K562 (cell line): ENCODE measurements at regions not wholly inside any gene's neighbourhood (a gene's known extent, or its start where the extent isn't known, plus 50 kb on each side); places are given as distances from the start of the nearest gene placed in this dataset.

ENCODE experiments used
- ATAC-seq: fragments of 200-7000 bp; cut with Tn5 transposase; 3 replicates; pipeline ENCODE4 v1.9.1; 2020; ENCODE audit warnings: moderate library complexity
- BruUV-seq: library from RNA; stranded (reverse); fragments of 400-500 nt; replicated peaks from 2 replicates; lab custom pipeline; 2021; lab: Mats Ljungman, UMichigan
- CTCF ChIA-PET: fragments of 300-600 bp; formaldehyde crosslinking; extraction: SDS; loops from one replicate; lab custom pipeline; 2021; ENCODE audit warnings: low intra/inter-chr PET ratio; lab: Yijun Ruan, JAX
- POLR2A ChIA-PET: fragments of 300-600, 350-650 bp; sonication (Branson Sonifier 250); formaldehyde crosslinking; extraction: SDS; loops from one replicate; lab custom pipeline; 2021; ENCODE audit warnings: antibody characterized with exemption, inconsistent platforms; lab: Yijun Ruan, JAX
- DNase-seq, 4 experiments: peaks; one replicate each; pipeline versions ENCODE4 v3.0.0 to v3.0.0-alpha.2; 2011 to 2018; ENCODE audit warnings: low spot score in 3 of 4, mixed read lengths in 3 of 4; ENCODE audit errors: extremely low read depth in 1 of 4
- FAIRE-seq: peaks from 2 replicates; lab custom pipeline; 2011; peaks lifted over from hg19 to GRCh38; lab: Jason Lieb, UNC
- H2AFZ ChIP-seq: 2 replicates; pipeline ENCODE4 v1.6.0; 2011; ENCODE audit warnings: low read depth, low read length, control low read depth, inconsistent platforms
- H3K27ac ChIP-seq: fragments of 200-600 bp; 3 replicates; pipeline ENCODE4 v1.8.0; 2011; ENCODE audit warnings: low read depth, mild to moderate bottlenecking, control low read depth, inconsistent platforms, low read length, moderate library complexity, mixed read lengths; ENCODE audit errors: extremely low read depth
- H3K27me3 ChIP-seq, 2 experiments: fragments of 300-600 bp in 1 of 2; 2 replicates in 1 of 2; 3 replicates in 1 of 2; pipeline versions ENCODE4 v1.6.0 to v1.8.0; 2011; ENCODE audit warnings: inconsistent platforms in 2 of 2, low read length in 2 of 2, mild to moderate bottlenecking in 1 of 2, mixed read lengths in 1 of 2, moderate library complexity in 1 of 2; ENCODE audit not compliant: control insufficient read depth in 2 of 2, insufficient read depth in 2 of 2
- H3K36me3 ChIP-seq: fragments of 300-600 bp; 3 replicates; pipeline ENCODE4 v1.8.0; 2011; ENCODE audit warnings: mild to moderate bottlenecking, low read length, inconsistent platforms; ENCODE audit not compliant: control insufficient read depth, insufficient read depth
- H3K4me1 ChIP-seq, 2 experiments: fragments of 200-600 bp in 1 of 2; replicated peaks in 1 of 2; 2 replicates in 1 of 2; 3 replicates in 1 of 2; pipeline versions ENCODE4 v1.5.1 to v1.8.0; 2011; ENCODE audit warnings: inconsistent platforms in 2 of 2, low read length in 2 of 2, mild to moderate bottlenecking in 1 of 2, mixed read lengths in 1 of 2, moderate library complexity in 1 of 2; ENCODE audit not compliant: control insufficient read depth in 2 of 2, insufficient read depth in 2 of 2
- H3K4me2 ChIP-seq: 2 replicates; pipeline ENCODE4 v1.6.1; 2011; ENCODE audit warnings: low read length, control low read depth, inconsistent platforms, mixed read lengths; ENCODE audit not compliant: insufficient read depth
- H3K4me3 ChIP-seq: fragments of 200-600 bp; sonication (generic), shearing (Covaris generic); 2 replicates; pipeline ENCODE4 v1.5.1; 2016; ENCODE audit warnings: control low read depth, inconsistent platforms
- H3K79me2 ChIP-seq: fragments of 200-600 bp; 3 replicates; pipeline ENCODE4 v1.8.0; 2011; ENCODE audit warnings: low read length, inconsistent platforms; ENCODE audit not compliant: control insufficient read depth, insufficient read depth
- H3K9ac ChIP-seq, 2 experiments: 2 replicates each; pipeline versions ENCODE4 v1.6.0 to v1.6.1; 2011; ENCODE audit warnings: low read depth in 2 of 2, low read length in 2 of 2, control low read depth in 1 of 2, inconsistent platforms in 1 of 2, mild to moderate bottlenecking in 1 of 2, mixed read lengths in 1 of 2; ENCODE audit not compliant: insufficient read depth in 1 of 2
- H3K9me1 ChIP-seq: one replicate; pipeline ENCODE4 v1.6.0; 2011; ENCODE audit warnings: inconsistent platforms, mild to moderate bottlenecking, low read length, moderate library complexity; ENCODE audit not compliant: control insufficient read depth, insufficient read depth
- H3K9me3 ChIP-seq: replicated peaks from 2 replicates; pipeline ENCODE4 v1.5.1; 2011; ENCODE audit warnings: low read depth, low read length, inconsistent platforms; ENCODE audit not compliant: control insufficient read depth, insufficient read depth
- H4K20me1 ChIP-seq: replicated peaks from 2 replicates; pipeline ENCODE4 v1.6.1; 2011; ENCODE audit warnings: low read length, inconsistent platforms, mixed read lengths; ENCODE audit not compliant: control insufficient read depth, insufficient read depth
- CREB1 ChIP-seq, 2 experiments: sonication (generic) in 1 of 2; formaldehyde crosslinking in 1 of 2; IDR thresholded peaks; 2 replicates each; pipeline versions ENCODE4 v1.6.1 to v1.8.0; 2012 to 2022; ENCODE audit warnings: inconsistent platforms in 1 of 2, mild to moderate bottlenecking in 1 of 2, missing genetic modification reagents in 1 of 2, moderate library complexity in 1 of 2
- HDGF ChIP-seq: fragments of 450-650 bp; IDR thresholded peaks from 2 replicates; pipeline ENCODE4 v1.6.1; 2016
- MCM2 ChIP-seq: fragments of 450-650 bp; IDR thresholded peaks from 2 replicates; pipeline ENCODE4 v1.6.1; 2017; ENCODE audit warnings: low read depth, mild to moderate bottlenecking
- NFIC ChIP-seq: fragments of 450-650 bp; IDR thresholded peaks from 2 replicates; pipeline ENCODE4 v1.6.1; 2017; ENCODE audit warnings: mild to moderate bottlenecking, inconsistent platforms
- OTX1 ChIP-seq: fragments of 450-650 bp; formaldehyde crosslinking; IDR thresholded peaks from 2 replicates; pipeline ENCODE4 v1.4.0; 2022; ENCODE audit warnings: mild to moderate bottlenecking
- ZNF175 ChIP-seq: fragments of 200-800 bp; sonication (Bioruptor generic); IDR thresholded peaks from 2 replicates; pipeline ENCODE4 v1.6.1; 2016; ENCODE audit warnings: low read depth, mild to moderate bottlenecking, missing genetic modification characterization, missing compliant biosample characterization
- WGBS: fragments of 100-300 bp; shearing (Covaris generic); methylation state at CpG from one replicate; pipeline ENCODE4 v1.1.6; 2016; ENCODE audit warnings: low coverage, mixed read lengths; ENCODE audit not compliant: insufficient coverage; ENCODE audit errors: missing lambda C conversion rate; 5-methylcytosine and 5-hydroxymethylcytosine counted together
- in situ Hi-C: fragments of 300-500 bp; cut with MboI; formaldehyde crosslinking; loops from 4 replicates; pipeline ENCODE4 v1.15.0; 2018; ENCODE audit warnings: inconsistent platforms, mixed read lengths
- intact Hi-C: fragments of 100-400 bp; cut with micrococcal nuclease; formaldehyde crosslinking; loops from 2 replicates; pipeline ENCODE4 v1.14.2; 2022
- TF ChIP-seq, protein P1 (sequence below): fragments of 450-650 bp; formaldehyde crosslinking; conservative IDR thresholded peaks from 2 replicates; pipeline ENCODE4 v1.4.0; 2022; ENCODE audit warnings: mild to moderate bottlenecking, missing genetic modification characterization
- TF ChIP-seq, protein P2 (sequence below): fragments of 450-650 bp; formaldehyde crosslinking; IDR thresholded peaks from 2 replicates; pipeline ENCODE4 v1.4.0; 2022; ENCODE audit warnings: mild to moderate bottlenecking, moderate library complexity
- TF ChIP-seq, protein P3 (sequence below): sonication (generic); formaldehyde crosslinking; IDR thresholded peaks from 2 replicates; pipeline ENCODE4 v1.8.0; 2022; ENCODE audit warnings: mild to moderate bottlenecking, missing genetic modification reagents
- TF ChIP-seq, protein P4 (sequence below): IDR thresholded peaks from 2 replicates; pipeline ENCODE4 v1.6.1; 2011; ENCODE audit not compliant: insufficient read length; ENCODE audit errors: extremely low read depth

DNA sequence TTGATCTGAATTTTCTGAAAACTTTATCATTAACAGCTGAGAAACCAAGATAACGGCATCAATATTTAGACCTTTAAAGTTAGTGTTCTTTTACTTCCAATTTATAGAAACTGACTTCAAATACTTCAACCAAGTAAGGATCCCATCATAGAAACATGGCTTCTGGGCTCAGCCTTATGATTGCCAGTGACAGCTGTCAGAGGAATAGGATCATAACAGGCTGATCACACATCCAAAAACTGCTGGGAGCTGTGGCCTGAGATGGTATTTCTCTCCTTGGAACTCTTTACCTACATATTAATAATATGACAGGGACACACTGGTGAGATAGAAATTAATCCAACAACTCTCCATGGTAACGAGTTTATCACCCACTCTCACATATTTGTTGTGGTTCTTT, 448.3 kb upstream of the NMUR2 start:
- Histone ChIP-seq H3K27ac (no peak overlapping the region), H3K9me3 (no peaks in the 10 kb centered on the region), H3K4me1 (no peaks in the 10 kb centered on the region), H3K9me1 (no peaks in the 10 kb centered on the region), H3K36me3 (no peaks in the 10 kb centered on the region), H2AFZ (no peak overlapping the region), H4K20me1 (no peaks in the 10 kb centered on the region), H3K4me3 (no peak overlapping the region), H3K27me3 (no peaks in the 10 kb centered on the region)
- CTCF ChIA-PET: no interaction called here
- DNase-seq (no peak), ATAC-seq (no peak)
- intact Hi-C loops: no loop called here
- BruUV-seq: no TSS peak
- in situ Hi-C loops: no loop called here
- TF ChIP-seq NFIC (no peak), HDGF (no peak), MCM2 (no peak), ZNF175 (CRISPR knock-in tag) (no peak), CREB1 (IDR thresholded peaks at IDR 0.05) (no peak), CREB1 (CRISPR knock-in tag; IDR thresholded peaks at IDR 0.05) (no peak), OTX1 (no peak)
- TF ChIP-seq, protein P1, sequence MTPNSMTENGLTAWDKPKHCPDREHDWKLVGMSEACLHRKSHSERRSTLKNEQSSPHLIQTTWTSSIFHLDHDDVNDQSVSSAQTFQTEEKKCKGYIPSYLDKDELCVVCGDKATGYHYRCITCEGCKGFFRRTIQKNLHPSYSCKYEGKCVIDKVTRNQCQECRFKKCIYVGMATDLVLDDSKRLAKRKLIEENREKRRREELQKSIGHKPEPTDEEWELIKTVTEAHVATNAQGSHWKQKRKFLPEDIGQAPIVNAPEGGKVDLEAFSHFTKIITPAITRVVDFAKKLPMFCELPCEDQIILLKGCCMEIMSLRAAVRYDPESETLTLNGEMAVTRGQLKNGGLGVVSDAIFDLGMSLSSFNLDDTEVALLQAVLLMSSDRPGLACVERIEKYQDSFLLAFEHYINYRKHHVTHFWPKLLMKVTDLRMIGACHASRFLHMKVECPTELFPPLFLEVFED (CRISPR knock-in tag): no peak
- TF ChIP-seq, protein P2, sequence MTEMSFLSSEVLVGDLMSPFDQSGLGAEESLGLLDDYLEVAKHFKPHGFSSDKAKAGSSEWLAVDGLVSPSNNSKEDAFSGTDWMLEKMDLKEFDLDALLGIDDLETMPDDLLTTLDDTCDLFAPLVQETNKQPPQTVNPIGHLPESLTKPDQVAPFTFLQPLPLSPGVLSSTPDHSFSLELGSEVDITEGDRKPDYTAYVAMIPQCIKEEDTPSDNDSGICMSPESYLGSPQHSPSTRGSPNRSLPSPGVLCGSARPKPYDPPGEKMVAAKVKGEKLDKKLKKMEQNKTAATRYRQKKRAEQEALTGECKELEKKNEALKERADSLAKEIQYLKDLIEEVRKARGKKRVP (CRISPR knock-in tag): no peak
- TF ChIP-seq, protein P3, sequence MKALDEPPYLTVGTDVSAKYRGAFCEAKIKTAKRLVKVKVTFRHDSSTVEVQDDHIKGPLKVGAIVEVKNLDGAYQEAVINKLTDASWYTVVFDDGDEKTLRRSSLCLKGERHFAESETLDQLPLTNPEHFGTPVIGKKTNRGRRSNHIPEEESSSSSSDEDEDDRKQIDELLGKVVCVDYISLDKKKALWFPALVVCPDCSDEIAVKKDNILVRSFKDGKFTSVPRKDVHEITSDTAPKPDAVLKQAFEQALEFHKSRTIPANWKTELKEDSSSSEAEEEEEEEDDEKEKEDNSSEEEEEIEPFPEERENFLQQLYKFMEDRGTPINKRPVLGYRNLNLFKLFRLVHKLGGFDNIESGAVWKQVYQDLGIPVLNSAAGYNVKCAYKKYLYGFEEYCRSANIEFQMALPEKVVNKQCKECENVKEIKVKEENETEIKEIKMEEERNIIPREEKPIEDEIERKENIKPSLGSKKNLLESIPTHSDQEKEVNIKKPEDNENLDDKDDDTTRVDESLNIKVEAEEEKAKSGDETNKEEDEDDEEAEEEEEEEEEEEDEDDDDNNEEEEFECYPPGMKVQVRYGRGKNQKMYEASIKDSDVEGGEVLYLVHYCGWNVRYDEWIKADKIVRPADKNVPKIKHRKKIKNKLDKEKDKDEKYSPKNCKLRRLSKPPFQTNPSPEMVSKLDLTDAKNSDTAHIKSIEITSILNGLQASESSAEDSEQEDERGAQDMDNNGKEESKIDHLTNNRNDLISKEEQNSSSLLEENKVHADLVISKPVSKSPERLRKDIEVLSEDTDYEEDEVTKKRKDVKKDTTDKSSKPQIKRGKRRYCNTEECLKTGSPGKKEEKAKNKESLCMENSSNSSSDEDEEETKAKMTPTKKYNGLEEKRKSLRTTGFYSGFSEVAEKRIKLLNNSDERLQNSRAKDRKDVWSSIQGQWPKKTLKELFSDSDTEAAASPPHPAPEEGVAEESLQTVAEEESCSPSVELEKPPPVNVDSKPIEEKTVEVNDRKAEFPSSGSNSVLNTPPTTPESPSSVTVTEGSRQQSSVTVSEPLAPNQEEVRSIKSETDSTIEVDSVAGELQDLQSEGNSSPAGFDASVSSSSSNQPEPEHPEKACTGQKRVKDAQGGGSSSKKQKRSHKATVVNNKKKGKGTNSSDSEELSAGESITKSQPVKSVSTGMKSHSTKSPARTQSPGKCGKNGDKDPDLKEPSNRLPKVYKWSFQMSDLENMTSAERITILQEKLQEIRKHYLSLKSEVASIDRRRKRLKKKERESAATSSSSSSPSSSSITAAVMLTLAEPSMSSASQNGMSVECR (CRISPR knock-in tag): no peak
- TF ChIP-seq, protein P4, sequence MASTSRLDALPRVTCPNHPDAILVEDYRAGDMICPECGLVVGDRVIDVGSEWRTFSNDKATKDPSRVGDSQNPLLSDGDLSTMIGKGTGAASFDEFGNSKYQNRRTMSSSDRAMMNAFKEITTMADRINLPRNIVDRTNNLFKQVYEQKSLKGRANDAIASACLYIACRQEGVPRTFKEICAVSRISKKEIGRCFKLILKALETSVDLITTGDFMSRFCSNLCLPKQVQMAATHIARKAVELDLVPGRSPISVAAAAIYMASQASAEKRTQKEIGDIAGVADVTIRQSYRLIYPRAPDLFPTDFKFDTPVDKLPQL: no peak
- TF ChIP-seq, all 486 proteins: peak for 0
- H3K4me2 ChIP-seq: no peak overlapping the region
- WGBS: 0% methylated on average over 2 of the region's 2 CpGs
- POLR2A ChIA-PET: no interaction called here
- H3K79me2 ChIP-seq: no peaks in the 10 kb centered on the region
- no peak for FAIRE-seq
- H3K9ac ChIP-seq: no peak overlapping the region
